VCaP (cell line): ENCODE measurements at regions not wholly inside any gene's neighbourhood (a gene's known extent, or its start where the extent isn't known, plus 50 kb on each side); places are given as distances from the start of the nearest gene placed in this dataset.

Source experiments
- H3K27ac ChIP-seq: fragments of 450-650 bp; 2 replicates; pipeline ENCODE4 v1.5.1; 2017
- TF ChIP-seq, protein P1 (sequence below): fragments of 450-650 bp; conservative IDR thresholded peaks from 2 replicates; pipeline ENCODE4 v1.5.1; 2017; ENCODE audit warnings: mild to moderate bottlenecking, moderate library complexity

DNA sequence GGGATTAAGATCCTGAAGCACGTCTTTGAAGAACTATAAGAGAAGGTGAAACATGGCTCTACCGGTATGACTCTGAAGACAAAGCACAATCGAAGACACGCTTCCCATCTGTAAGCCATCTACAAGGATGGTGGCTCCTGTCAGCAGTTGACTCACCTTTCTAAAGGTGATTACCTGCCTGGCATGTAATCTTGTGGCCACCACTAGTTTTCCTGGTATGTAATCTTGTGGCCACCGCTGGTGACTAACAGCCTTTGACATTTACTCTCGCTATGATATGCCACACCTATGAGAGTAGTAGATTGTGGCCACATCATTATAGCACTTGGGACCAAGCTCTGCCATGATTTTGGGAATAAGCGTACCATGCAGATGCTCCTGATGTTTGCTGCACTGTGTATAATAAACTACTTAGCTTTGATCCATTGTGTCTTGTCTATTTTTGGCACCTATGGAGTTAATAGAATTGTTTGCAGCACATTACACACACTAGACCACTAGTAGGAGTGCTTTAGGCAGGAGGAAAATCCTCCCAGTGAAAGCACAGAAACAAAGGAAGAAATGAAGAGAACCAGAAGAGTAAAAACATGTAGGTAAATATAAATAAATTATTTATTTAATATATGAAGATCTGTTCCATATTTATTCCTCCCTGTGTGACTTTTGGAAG lies 59.8 kb downstream of the VAX1 start:
- TF ChIP-seq, protein P1, sequence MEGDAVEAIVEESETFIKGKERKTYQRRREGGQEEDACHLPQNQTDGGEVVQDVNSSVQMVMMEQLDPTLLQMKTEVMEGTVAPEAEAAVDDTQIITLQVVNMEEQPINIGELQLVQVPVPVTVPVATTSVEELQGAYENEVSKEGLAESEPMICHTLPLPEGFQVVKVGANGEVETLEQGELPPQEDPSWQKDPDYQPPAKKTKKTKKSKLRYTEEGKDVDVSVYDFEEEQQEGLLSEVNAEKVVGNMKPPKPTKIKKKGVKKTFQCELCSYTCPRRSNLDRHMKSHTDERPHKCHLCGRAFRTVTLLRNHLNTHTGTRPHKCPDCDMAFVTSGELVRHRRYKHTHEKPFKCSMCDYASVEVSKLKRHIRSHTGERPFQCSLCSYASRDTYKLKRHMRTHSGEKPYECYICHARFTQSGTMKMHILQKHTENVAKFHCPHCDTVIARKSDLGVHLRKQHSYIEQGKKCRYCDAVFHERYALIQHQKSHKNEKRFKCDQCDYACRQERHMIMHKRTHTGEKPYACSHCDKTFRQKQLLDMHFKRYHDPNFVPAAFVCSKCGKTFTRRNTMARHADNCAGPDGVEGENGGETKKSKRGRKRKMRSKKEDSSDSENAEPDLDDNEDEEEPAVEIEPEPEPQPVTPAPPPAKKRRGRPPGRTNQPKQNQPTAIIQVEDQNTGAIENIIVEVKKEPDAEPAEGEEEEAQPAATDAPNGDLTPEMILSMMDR, result 0 out of 2 replicates have a peak, but pooled peaks have one; percentile 15
- no peak overlapping the region for H3K27ac ChIP-seq

GRCh38 chr10:117075064-117075463 lies 63.0 kb downstream of the VAX1 start:
- TF ChIP-seq, protein P1, result no peak
- H3K27ac ChIP-seq, result no peak overlapping the region

- TF ChIP-seq, protein P1, result peak; percentile 69
- no peak overlapping the region for H3K27ac ChIP-seq
Measured at GRCh38 chr10:117074621-117075020, 63.4 kb downstream of the VAX1 start.

DNA sequence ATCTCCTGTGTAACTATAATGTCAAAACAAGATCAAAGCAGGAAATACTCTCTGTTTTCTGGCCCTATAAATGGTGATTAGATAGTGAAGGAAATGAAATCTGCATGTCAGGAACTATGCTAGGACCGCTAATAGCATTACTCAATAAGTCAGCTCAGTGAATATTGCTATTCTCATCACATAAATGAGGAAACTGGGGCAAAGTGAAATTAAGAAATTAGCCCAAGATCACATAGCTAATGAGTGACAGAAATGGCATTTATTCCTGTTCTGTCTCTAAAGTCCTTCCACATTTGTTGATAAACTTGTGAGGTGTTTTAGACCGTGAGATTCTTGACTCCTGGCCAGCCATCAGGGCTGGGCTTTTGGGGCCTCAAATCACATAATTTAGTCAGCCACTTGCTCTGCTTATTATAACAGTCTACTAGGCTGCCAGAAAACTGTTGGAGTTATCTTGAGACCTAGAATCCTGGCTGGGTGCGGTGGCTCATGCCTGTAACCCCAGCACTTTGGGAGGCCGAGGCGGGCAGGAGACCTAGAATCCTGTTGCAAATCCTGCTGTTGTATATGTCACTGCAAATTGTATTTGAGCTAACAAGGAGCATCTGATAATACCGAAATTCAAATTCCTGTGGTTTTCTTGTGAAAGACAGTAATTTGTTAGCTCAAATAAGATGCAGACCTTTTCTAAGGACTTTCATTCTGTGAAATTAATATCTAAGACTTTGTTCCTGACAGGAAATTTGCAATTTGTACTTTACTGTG lies 66.5 kb upstream of the SHTN1 start:
- TF ChIP-seq, protein P1, result no peak
- no peak overlapping the region for H3K27ac ChIP-seq
